ENCODE measurements at regions not wholly inside any gene's neighbourhood (a gene's known extent, or its start where the extent isn't known, plus 50 kb on each side); places are given as distances from the start of the nearest gene placed in this dataset.

GRCh38 chr2:48207201-48207641 is 107.3 kb upstream of the FOXN2 start:
- no peak for TF ChIP-seq POLR2AphosphoS5 (IDR thresholded peaks at IDR 0.05; ENCODE audit: low read depth, low read length)
- no peak for TF ChIP-seq POLR2A (IDR thresholded peaks at IDR 0.05; ENCODE audit: borderline replicate concordance, extremely low read depth, insufficient read depth, insufficient read length)
- TF ChIP-seq REST (IDR thresholded peaks at IDR 0.05; ENCODE audit: low read depth): no peak
